OCI-LY1 (cell line): ENCODE measurements at regions not wholly inside any gene's neighbourhood (a gene's known extent, or its start where the extent isn't known, plus 50 kb on each side); places are given as distances from the start of the nearest gene placed in this dataset.

Experiments used
- H2AFZ ChIP-seq: fragments of 200-600 bp; sonication (generic), shearing (Covaris generic); 2 replicates; pipeline ENCODE4 v1.6.0; 2014; ENCODE audit warnings: antibody characterized with exemption, mild to moderate bottlenecking, low read length
- H3F3A ChIP-seq: fragments of 200-600 bp; sonication (generic), shearing (Covaris generic); 2 replicates; pipeline ENCODE4 v1.6.0; 2014; ENCODE audit warnings: mild to moderate bottlenecking, antibody characterized with exemption, low read length, moderate library complexity; ENCODE audit not compliant: insufficient read depth
- H3K27ac ChIP-seq: fragments of 200-600 bp; sonication (generic); 2 replicates; pipeline ENCODE4 v1.5.1; 2014; ENCODE audit warnings: low read length, mixed run types, mild to moderate bottlenecking, low read depth; ENCODE audit not compliant: poor library complexity, severe bottlenecking
- H3K27me3 ChIP-seq: fragments of 200-600 bp; sonication (generic); 2 replicates; pipeline ENCODE4 v1.6.0; 2014; ENCODE audit warnings: antibody characterized with exemption, mild to moderate bottlenecking, low read length, moderate library complexity; ENCODE audit not compliant: insufficient read depth
- H3K36me3 ChIP-seq: fragments of 200-600 bp; sonication (generic); 2 replicates; pipeline ENCODE4 v1.6.1; 2014; ENCODE audit warnings: mild to moderate bottlenecking, antibody characterized with exemption, low read length, moderate library complexity, mixed read lengths; ENCODE audit not compliant: insufficient read depth
- H3K4me1 ChIP-seq: fragments of 200-600 bp; sonication (generic); 2 replicates; pipeline ENCODE4 v1.5.1; 2014; ENCODE audit warnings: mild to moderate bottlenecking, low read length, moderate library complexity; ENCODE audit not compliant: insufficient read depth, severe bottlenecking
- H3K4me2 ChIP-seq: fragments of 200-600 bp; sonication (generic), shearing (Covaris generic); 2 replicates; pipeline ENCODE4 v1.6.1; 2014; ENCODE audit warnings: low read length
- H3K4me3 ChIP-seq: fragments of 200-600 bp; sonication (generic); 2 replicates; pipeline ENCODE4 v1.5.1; 2014; ENCODE audit warnings: low read length, low read depth, mild to moderate bottlenecking, mixed read lengths; ENCODE audit not compliant: poor library complexity, severe bottlenecking
- H3K79me2 ChIP-seq: fragments of 200-600 bp; shearing (Covaris generic); 2 replicates; pipeline ENCODE4 v1.6.1; 2016; ENCODE audit warnings: mixed run types, low read length, mixed read lengths; ENCODE audit not compliant: insufficient read depth
- H3K9ac ChIP-seq: fragments of 200-600 bp; sonication (generic), shearing (Covaris generic); 2 replicates; pipeline ENCODE4 v1.6.1; 2014; ENCODE audit warnings: mild to moderate bottlenecking, low read length, mixed read lengths
- H3K9me2 ChIP-seq: fragments of 200-600 bp; sonication (generic), shearing (Covaris generic); 2 replicates; pipeline ENCODE4 v1.6.1; 2014; ENCODE audit warnings: low read depth, mild to moderate bottlenecking, low read length, mixed read lengths
- H3K9me3 ChIP-seq: fragments of 200-600 bp; shearing (Covaris generic); 2 replicates; pipeline ENCODE4 v1.6.1; 2014; ENCODE audit warnings: low read length, mixed read lengths
- H4K20me1 ChIP-seq: fragments of 200-600 bp; sonication (generic), shearing (Covaris generic); 2 replicates; pipeline ENCODE4 v1.6.0; 2016; ENCODE audit warnings: mild to moderate bottlenecking, low read length; ENCODE audit not compliant: insufficient read depth
- CTCF ChIP-seq: fragments of 200-600 bp; sonication (generic), shearing (Covaris generic); IDR thresholded peaks from 2 replicates; pipeline ENCODE4 v1.5.1; 2017; ENCODE audit warnings: mild to moderate bottlenecking, antibody characterized with exemption, low read length, moderate library complexity, mixed read lengths
- EZH2 ChIP-seq: fragments of 200-600 bp; sonication (generic), shearing (Covaris generic); IDR thresholded peaks from 2 replicates; pipeline ENCODE4 v1.8.0; 2017; ENCODE audit warnings: borderline replicate concordance, mixed run types, mild to moderate bottlenecking, antibody characterized with exemption, low read length, moderate library complexity, mixed read lengths

GRCh38 chr1:24986372-24986965, 56.4 kb upstream of the RUNX3 start:
- Histone ChIP-seq H3K79me2 (no peaks in the 10 kb centered on the region), H3K9ac (no peak overlapping the region), H3K27ac (no peak overlapping the region), H3F3A (no peaks in the 10 kb centered on the region), H3K27me3 (peaks cover 10% of the 10 kb centered on the region; the same call in 1 of the 2 replicates), H3K4me3 (no peak overlapping the region), H3K4me1 (no peaks in the 10 kb centered on the region), H3K9me3 (no peaks in the 10 kb centered on the region), H3K36me3 (no peaks in the 10 kb centered on the region), H2AFZ (no peak overlapping the region), H4K20me1 (no peaks in the 10 kb centered on the region), H3K9me2 (no peaks in the 10 kb centered on the region), H3K4me2 (no peak overlapping the region)
- no peak for TF ChIP-seq EZH2
- no peak for TF ChIP-seq CTCF

- H3K36me3 ChIP-seq: no peaks in the 10 kb centered on the region
- H3K79me2 ChIP-seq: no peaks in the 10 kb centered on the region
- no peaks in the 10 kb centered on the region for H3F3A ChIP-seq
- no peaks in the 10 kb centered on the region for H3K9me2 ChIP-seq
- TF ChIP-seq CTCF: no peak
- no peak for TF ChIP-seq EZH2
- no peak overlapping the region for H3K4me3 ChIP-seq
- no peak overlapping the region for H2AFZ ChIP-seq
- no peak overlapping the region for H3K9ac ChIP-seq
- no peak overlapping the region for H3K4me2 ChIP-seq
- H3K4me1 ChIP-seq: no peaks in the 10 kb centered on the region
- H4K20me1 ChIP-seq: no peaks in the 10 kb centered on the region
- H3K27ac ChIP-seq: no peak overlapping the region
- H3K9me3 ChIP-seq: no peaks in the 10 kb centered on the region
- H3K27me3 ChIP-seq: peaks cover 7% of the 10 kb centered on the region; the same call in 1 of the 2 replicates
These were observed 55.7 kb upstream of the RUNX3 start for GRCh38 chr1:24985737-24986136.

- Histone ChIP-seq H3K9ac (no peak overlapping the region), H3F3A (no peaks in the 10 kb centered on the region), H3K27ac (no peak overlapping the region), H3K4me2 (no peak overlapping the region), H3K27me3 (peaks cover 5% of the 10 kb centered on the region; the same call in 1 of the 2 replicates), H3K9me2 (no peaks in the 10 kb centered on the region), H3K36me3 (no peaks in the 10 kb centered on the region), H3K9me3 (no peaks in the 10 kb centered on the region), H4K20me1 (no peaks in the 10 kb centered on the region), H3K79me2 (no peaks in the 10 kb centered on the region), H2AFZ (no peak overlapping the region), H3K4me3 (no peak overlapping the region), H3K4me1 (no peaks in the 10 kb centered on the region)
- TF ChIP-seq CTCF (no peak), EZH2 (no peak)
These were observed 54.9 kb upstream of the RUNX3 start for GRCh38 chr1:24984800-24985522.
